Vagina (tissue), 2 donors: ENCODE measurements at regions not wholly inside any gene's neighbourhood (a gene's known extent, or its start where the extent isn't known, plus 50 kb on each side); places are given as distances from the start of the nearest gene placed in this dataset.

Source experiments
- POLR2A ChIP-seq, 2 donors: fragments of 450-650 bp; IDR thresholded peaks; one replicate each; pipeline ENCODE4 v1.6.1; 2017; ENCODE audit warnings: antibody characterized with exemption in 2 of 2, mild to moderate bottlenecking in 2 of 2, moderate library complexity in 2 of 2
- POLR2AphosphoS5 ChIP-seq, 2 donors: sonication (generic); formaldehyde crosslinking; IDR thresholded peaks; one replicate each; pipeline ENCODE4 v1.9.0; 2017; ENCODE audit warnings: antibody characterized with exemption in 2 of 2, mild to moderate bottlenecking in 2 of 2, low read depth in 1 of 2; ENCODE audit not compliant: insufficient read depth in 1 of 2
- TF ChIP-seq, protein P1 (sequence below), 3 experiments: fragments of 450-650 bp in 2 of 3; fragments of 200-600 bp in 1 of 3; sonication (generic) in 1 of 3; IDR thresholded peaks; one replicate each; pipeline ENCODE4 v1.5.1; 2017 to 2019; ENCODE audit warnings: antibody characterized with exemption in 3 of 3, mild to moderate bottlenecking in 2 of 3, moderate library complexity in 2 of 3

DNA sequence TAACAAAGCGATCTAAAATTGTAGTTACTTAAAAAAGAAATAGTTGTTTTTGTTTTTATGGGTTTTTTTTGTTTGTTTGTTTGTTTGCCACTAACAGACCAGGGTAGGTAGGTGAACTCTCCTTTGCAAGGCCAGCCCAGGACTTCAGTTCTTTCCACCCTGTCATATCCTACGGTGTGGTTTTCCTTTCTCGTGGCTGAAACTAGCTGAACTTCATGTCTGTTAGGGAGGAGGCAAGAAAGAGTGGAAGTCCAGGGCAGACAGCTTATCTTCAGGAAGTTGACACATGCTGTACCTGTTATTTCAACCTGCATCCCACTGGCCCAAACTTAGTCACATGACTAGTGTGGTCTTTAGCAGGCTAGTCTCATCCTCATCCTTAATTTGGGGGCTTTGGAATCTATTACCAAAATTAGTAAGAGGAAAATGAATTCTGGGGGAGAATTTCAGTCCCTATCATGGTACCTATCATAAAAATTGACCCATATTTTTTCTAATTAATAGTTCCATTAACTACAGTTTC lies 62.9 kb upstream of the LRRC7 start:
- TF ChIP-seq, protein P1, sequence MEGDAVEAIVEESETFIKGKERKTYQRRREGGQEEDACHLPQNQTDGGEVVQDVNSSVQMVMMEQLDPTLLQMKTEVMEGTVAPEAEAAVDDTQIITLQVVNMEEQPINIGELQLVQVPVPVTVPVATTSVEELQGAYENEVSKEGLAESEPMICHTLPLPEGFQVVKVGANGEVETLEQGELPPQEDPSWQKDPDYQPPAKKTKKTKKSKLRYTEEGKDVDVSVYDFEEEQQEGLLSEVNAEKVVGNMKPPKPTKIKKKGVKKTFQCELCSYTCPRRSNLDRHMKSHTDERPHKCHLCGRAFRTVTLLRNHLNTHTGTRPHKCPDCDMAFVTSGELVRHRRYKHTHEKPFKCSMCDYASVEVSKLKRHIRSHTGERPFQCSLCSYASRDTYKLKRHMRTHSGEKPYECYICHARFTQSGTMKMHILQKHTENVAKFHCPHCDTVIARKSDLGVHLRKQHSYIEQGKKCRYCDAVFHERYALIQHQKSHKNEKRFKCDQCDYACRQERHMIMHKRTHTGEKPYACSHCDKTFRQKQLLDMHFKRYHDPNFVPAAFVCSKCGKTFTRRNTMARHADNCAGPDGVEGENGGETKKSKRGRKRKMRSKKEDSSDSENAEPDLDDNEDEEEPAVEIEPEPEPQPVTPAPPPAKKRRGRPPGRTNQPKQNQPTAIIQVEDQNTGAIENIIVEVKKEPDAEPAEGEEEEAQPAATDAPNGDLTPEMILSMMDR (IDR thresholded peaks at IDR 0.05): no peak
- TF ChIP-seq POLR2AphosphoS5 (IDR thresholded peaks at IDR 0.05; ENCODE audit: insufficient read depth in 1 of 2, low read depth in 1 of 2) (no peak), POLR2A (IDR thresholded peaks at IDR 0.05) (no peak)
